Activated gamma-delta T cell treated with anti-CD3 and anti-CD28 coated beads, Interleukin-2, amount 50 U/mL, for 16 hours (primary cell): ENCODE measurements at regions not wholly inside any gene's neighbourhood (a gene's known extent, or its start where the extent isn't known, plus 50 kb on each side); places are given as distances from the start of the nearest gene placed in this dataset.
"Not testable (repeated sequence)": the region's sequence is repeated elsewhere in the genome, so short reads cannot be mapped to it uniquely, and the experiment has no call there.

Source experiments
- DNase-seq: peaks from one replicate; pipeline ENCODE4 v3.0.0-alpha.2; 2020; ENCODE audit warnings: low read depth

- no peak for DNase-seq
These were observed 158.8 kb downstream of the NDUFA10 start for GRCh38 chr2:239866350-239866749.

GRCh38 chr2:239865856-239866255, 159.3 kb downstream of the NDUFA10 start:
- not testable (repeated sequence) for DNase-seq

GRCh38 chr2:239865059-239865639, 160.0 kb downstream of the NDUFA10 start:
- DNase-seq, result no peak

GRCh38 chr2:239864247-239865058, 160.7 kb downstream of the NDUFA10 start:
- DNase-seq, result no peak

GRCh38 chr2:239862613-239863012, 162.5 kb downstream of the NDUFA10 start:
- DNase-seq, result no peak

GRCh38 chr2:239858179-239858578, 167.0 kb downstream of the NDUFA10 start:
- no peak for DNase-seq

GRCh38 chr2:239857591-239857990, 167.6 kb downstream of the NDUFA10 start:
- DNase-seq, result no peak

- no peak for DNase-seq
These were observed 168.4 kb downstream of the NDUFA10 start for GRCh38 chr2:239856620-239857285.

- DNase-seq, result no peak
These were observed 169.1 kb downstream of the NDUFA10 start for GRCh38 chr2:239855863-239856587.

- DNase-seq, result no peak
These were observed 170.5 kb downstream of the NDUFA10 start for GRCh38 chr2:239854596-239854995.

- no peak for DNase-seq
These were observed 171.3 kb downstream of the NDUFA10 start for GRCh38 chr2:239853706-239854327.

- no peak for DNase-seq
These were observed 172.0 kb downstream of the NDUFA10 start for GRCh38 chr2:239853121-239853520.

GRCh38 chr2:239852272-239852671, 172.9 kb downstream of the NDUFA10 start:
- no peak for DNase-seq

- no peak for DNase-seq
These were observed 178.1 kb downstream of the NDUFA10 start for GRCh38 chr2:239846789-239847676.

GRCh38 chr2:239845968-239846367, 179.2 kb downstream of the NDUFA10 start:
- DNase-seq, result no peak

GRCh38 chr2:239839306-239839705, 185.8 kb downstream of the NDUFA10 start:
- no peak for DNase-seq

GRCh38 chr2:239836021-239836765, 188.9 kb downstream of the NDUFA10 start:
- no peak for DNase-seq

- no peak for DNase-seq
These were observed 190.1 kb downstream of the NDUFA10 start for GRCh38 chr2:239835056-239835455.

- DNase-seq, result no peak
These were observed 191.0 kb downstream of the NDUFA10 start for GRCh38 chr2:239834143-239834542.
